ENCODE measurements at regions not wholly inside any gene's neighbourhood (a gene's known extent, or its start where the extent isn't known, plus 50 kb on each side); places are given as distances from the start of the nearest gene placed in this dataset.

DNA sequence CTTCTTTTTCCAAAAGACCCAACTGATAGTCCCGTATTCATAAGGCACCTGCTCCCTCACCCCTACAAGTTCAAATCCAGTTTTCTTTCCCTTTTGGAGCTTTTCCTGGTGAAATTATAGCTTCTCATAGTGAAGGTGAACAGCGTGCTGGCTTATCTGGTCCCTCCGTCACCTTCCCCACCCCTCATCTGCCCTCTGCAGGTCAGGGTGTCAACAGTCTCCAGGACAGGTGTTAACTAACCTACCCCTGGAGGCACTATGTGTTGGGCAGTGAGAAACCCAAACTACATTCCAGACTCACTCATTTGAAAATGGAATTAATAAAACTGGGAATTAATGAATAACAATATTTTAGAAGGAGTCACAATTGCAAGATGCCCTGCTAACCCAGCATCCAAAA is 109.0 kb upstream of the TAS2R1 start:
- TF ChIP-seq, protein P1, sequence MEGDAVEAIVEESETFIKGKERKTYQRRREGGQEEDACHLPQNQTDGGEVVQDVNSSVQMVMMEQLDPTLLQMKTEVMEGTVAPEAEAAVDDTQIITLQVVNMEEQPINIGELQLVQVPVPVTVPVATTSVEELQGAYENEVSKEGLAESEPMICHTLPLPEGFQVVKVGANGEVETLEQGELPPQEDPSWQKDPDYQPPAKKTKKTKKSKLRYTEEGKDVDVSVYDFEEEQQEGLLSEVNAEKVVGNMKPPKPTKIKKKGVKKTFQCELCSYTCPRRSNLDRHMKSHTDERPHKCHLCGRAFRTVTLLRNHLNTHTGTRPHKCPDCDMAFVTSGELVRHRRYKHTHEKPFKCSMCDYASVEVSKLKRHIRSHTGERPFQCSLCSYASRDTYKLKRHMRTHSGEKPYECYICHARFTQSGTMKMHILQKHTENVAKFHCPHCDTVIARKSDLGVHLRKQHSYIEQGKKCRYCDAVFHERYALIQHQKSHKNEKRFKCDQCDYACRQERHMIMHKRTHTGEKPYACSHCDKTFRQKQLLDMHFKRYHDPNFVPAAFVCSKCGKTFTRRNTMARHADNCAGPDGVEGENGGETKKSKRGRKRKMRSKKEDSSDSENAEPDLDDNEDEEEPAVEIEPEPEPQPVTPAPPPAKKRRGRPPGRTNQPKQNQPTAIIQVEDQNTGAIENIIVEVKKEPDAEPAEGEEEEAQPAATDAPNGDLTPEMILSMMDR (IDR thresholded peaks at IDR 0.05) = no peak

DNA sequence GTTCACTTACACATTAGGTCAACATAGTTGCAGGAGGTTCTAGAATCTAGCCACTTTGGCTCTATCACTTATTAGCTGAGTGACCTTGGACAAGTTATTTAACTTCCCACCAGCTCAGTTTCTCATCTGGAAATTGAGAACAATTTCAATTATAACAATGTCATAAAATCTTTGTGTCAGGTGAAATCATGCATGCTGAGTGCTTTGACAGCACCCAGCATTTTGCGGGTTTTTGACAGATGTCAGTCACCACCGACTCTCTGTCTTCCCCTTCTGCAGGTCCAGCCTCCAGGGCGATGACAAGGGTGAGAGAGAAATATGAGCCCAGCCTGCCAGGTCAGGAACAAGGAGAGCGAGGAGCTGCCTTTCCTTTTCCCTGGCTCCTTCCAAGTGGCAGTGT is 107.1 kb upstream of the TAS2R1 start:
- TF ChIP-seq, protein P1 (IDR thresholded peaks at IDR 0.05) = no peak

DNA sequence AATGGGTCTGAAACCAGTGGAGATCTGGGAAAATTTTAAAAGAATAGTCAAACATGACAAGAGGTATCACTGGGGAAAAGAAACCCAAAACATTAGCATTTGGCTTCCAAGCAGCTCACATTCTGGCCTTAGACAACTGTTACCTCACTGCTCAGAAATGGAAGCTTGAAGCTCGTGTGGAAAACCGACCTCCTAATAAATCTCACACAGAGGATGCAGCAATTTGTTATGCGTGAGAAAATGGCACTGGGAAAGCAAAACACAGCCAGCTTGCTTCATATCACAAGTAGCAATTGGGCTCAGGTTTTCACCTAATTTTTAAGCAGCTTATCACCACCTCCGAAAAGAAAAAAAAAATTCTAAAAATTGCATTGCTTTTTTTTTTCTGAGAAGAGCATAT is 103.3 kb upstream of the TAS2R1 start:
- TF ChIP-seq, protein P1 (IDR thresholded peaks at IDR 0.05) = no peak

GRCh38 chr5:9731159-9731558 is 101.0 kb upstream of the TAS2R1 start:
- TF ChIP-seq, protein P1 (IDR thresholded peaks at IDR 0.05) = no peak

DNA sequence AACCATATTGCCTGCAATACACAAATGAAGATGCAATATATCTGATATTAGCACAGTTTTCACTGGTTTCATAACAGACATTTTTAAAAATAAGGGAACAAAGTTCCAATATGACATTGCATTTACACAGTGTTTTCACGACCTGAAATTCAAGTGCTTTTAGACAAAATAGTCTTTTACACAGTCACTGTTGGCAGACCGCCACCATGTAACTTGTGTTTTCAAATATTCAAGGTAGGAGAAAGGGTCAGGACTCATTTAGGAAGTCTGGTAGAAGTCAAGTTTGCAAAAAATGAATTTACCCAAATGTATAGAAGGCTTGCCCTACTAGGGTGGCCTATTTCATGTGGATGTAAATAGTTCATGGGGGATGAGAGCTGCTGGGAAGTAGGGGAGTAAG is 98.1 kb upstream of the TAS2R1 start:
- TF ChIP-seq, protein P1 (IDR thresholded peaks at IDR 0.05) = no peak

GRCh38 chr5:9726931-9727330 is 96.8 kb upstream of the TAS2R1 start:
- TF ChIP-seq, protein P1 (IDR thresholded peaks at IDR 0.05) = no peak

DNA sequence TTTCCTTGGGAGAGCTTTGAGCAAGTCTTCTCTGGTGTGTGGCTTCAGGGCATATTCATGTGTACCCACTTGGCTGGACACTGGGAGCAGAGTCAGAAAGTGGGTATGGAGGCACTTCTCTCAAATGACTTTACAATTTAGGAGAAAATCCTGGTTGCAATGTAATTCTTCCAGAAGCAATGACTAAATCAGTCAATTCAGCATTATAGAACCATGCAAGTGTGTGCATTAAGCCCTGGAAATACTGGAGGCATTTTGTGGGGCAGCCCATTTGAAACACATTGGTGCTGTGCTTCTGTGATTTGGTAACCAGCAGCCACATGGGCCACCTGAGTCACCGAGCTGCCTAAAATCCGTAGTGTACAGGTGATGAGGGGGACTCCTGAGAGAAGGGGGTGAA is 94.6 kb upstream of the TAS2R1 start:
- TF ChIP-seq, protein P1 (IDR thresholded peaks at IDR 0.05) = no peak

- TF ChIP-seq, protein P1 (IDR thresholded peaks at IDR 0.05) = no peak
These were observed 92.5 kb upstream of the TAS2R1 start for GRCh38 chr5:9722601-9723180.

All from LNCAP (cell line).